Neural cell (in vitro differentiated cells): ENCODE measurements at regions not wholly inside any gene's neighbourhood (a gene's known extent, or its start where the extent isn't known, plus 50 kb on each side); places are given as distances from the start of the nearest gene placed in this dataset.

ENCODE experiments used
- H2AFZ ChIP-seq: fragments of 200-600, 300-800 bp; sonication (generic), shearing (Covaris generic); 2 replicates; pipeline ENCODE4 v1.6.0; 2014; ENCODE audit warnings: low read depth, mild to moderate bottlenecking, antibody characterized with exemption, low read length, moderate library complexity
- H3F3A ChIP-seq: fragments of 200-600 bp; shearing (Covaris generic); 2 replicates; pipeline ENCODE4 v1.6.1; 2016; ENCODE audit warnings: mild to moderate bottlenecking, moderate library complexity, mixed read lengths, antibody characterized with exemption, low read length; ENCODE audit not compliant: insufficient read depth, poor library complexity, severe bottlenecking
- H3K27ac ChIP-seq: fragments of 200-600, 300-800 bp; sonication (generic), shearing (Covaris generic); 2 replicates; pipeline ENCODE4 v1.5.1; 2014; ENCODE audit warnings: mild to moderate bottlenecking, low read length, moderate library complexity
- H3K27me3 ChIP-seq: fragments of 300-800, 200-600 bp; sonication (generic), shearing (Covaris generic); 2 replicates; pipeline ENCODE4 v1.6.0; 2014; ENCODE audit warnings: mild to moderate bottlenecking, low read depth, low read length, moderate library complexity; ENCODE audit not compliant: insufficient read depth
- H3K36me3 ChIP-seq: fragments of 300-800, 200-600 bp; sonication (generic), shearing (Covaris generic); 2 replicates; pipeline ENCODE4 v1.5.1; 2014; ENCODE audit warnings: mild to moderate bottlenecking, antibody characterized with exemption, low read length, moderate library complexity; ENCODE audit not compliant: insufficient read depth
- H3K4me2 ChIP-seq: fragments of 300-800, 200-600 bp; sonication (generic), shearing (Covaris generic); 2 replicates; pipeline ENCODE4 v1.6.0; 2014; ENCODE audit warnings: mild to moderate bottlenecking, low read length
- H3K4me3 ChIP-seq: fragments of 300-800, 200-600 bp; sonication (generic), shearing (Covaris generic); 2 replicates; pipeline ENCODE4 v1.5.1; 2014; ENCODE audit warnings: mild to moderate bottlenecking, low read length, moderate library complexity
- H3K79me2 ChIP-seq: fragments of 200-600 bp; shearing (Covaris generic); replicated peaks from 2 replicates; pipeline ENCODE4 v1.6.0; 2014; ENCODE audit warnings: mild to moderate bottlenecking, low read length, moderate library complexity; ENCODE audit not compliant: insufficient read depth
- H3K9ac ChIP-seq: fragments of 300-800, 200-600 bp; sonication (generic), shearing (Covaris generic); 2 replicates; pipeline ENCODE4 v1.6.1; 2016; ENCODE audit warnings: mild to moderate bottlenecking, low read length, mixed read lengths
- H3K9me2 ChIP-seq: fragments of 200-600 bp; shearing (Covaris generic); 2 replicates; pipeline ENCODE4 v1.6.1; 2016; ENCODE audit warnings: mild to moderate bottlenecking, low read length, mixed read lengths; ENCODE audit not compliant: insufficient read depth
- H3K9me3 ChIP-seq: fragments of 200-600, 300-800 bp; sonication (generic), shearing (Covaris generic); 2 replicates; pipeline ENCODE4 v1.6.1; 2016; ENCODE audit warnings: mild to moderate bottlenecking, mixed run types, low read length, moderate library complexity, mixed read lengths
- H4K20me1 ChIP-seq: fragments of 200-600 bp; shearing (Covaris generic); 2 replicates; pipeline ENCODE4 v1.6.1; 2016; ENCODE audit warnings: mild to moderate bottlenecking, mixed run types; ENCODE audit not compliant: insufficient read depth
- EP300 ChIP-seq: fragments of 450-650 bp; conservative IDR thresholded peaks from 2 replicates; pipeline ENCODE4 v1.6.1; 2014; ENCODE audit warnings: antibody characterized with exemption, mild to moderate bottlenecking, moderate library complexity; ENCODE audit not compliant: poor library complexity, severe bottlenecking
- EZH2 ChIP-seq: fragments of 200-600, 300-800 bp; shearing (Covaris generic), sonication (generic); IDR thresholded peaks from 2 replicates; pipeline ENCODE4 v1.6.1; 2014; ENCODE audit warnings: antibody characterized with exemption, low read length, borderline replicate concordance, mild to moderate bottlenecking; ENCODE audit not compliant: insufficient read depth, poor library complexity, severe bottlenecking
- MXI1 ChIP-seq: fragments of 450-650 bp; conservative IDR thresholded peaks from 2 replicates; pipeline ENCODE4 v1.6.1; 2014; ENCODE audit warnings: antibody characterized with exemption, mild to moderate bottlenecking; ENCODE audit not compliant: poor library complexity, severe bottlenecking
- POLR2AphosphoS5 ChIP-seq: IDR thresholded peaks from 2 replicates; pipeline ENCODE4 v1.6.1; 2012
- RAD21 ChIP-seq: fragments of 450-650 bp; conservative IDR thresholded peaks from 2 replicates; pipeline ENCODE4 v1.6.1; 2014; ENCODE audit warnings: antibody characterized with exemption, mild to moderate bottlenecking, moderate library complexity
- SMC3 ChIP-seq: fragments of 450-650 bp; conservative IDR thresholded peaks from 2 replicates; pipeline ENCODE4 v1.6.1; 2014; ENCODE audit warnings: antibody characterized with exemption, mild to moderate bottlenecking, moderate library complexity; ENCODE audit not compliant: poor library complexity
- TAF1 ChIP-seq: IDR thresholded peaks from 2 replicates; pipeline ENCODE4 v1.6.1; 2012; ENCODE audit warnings: low read depth
- TF ChIP-seq, protein P1 (sequence below): fragments of 450-650 bp; IDR thresholded peaks from 2 replicates; pipeline ENCODE4 v1.5.1; 2014; ENCODE audit warnings: antibody characterized with exemption, mild to moderate bottlenecking, moderate library complexity; ENCODE audit not compliant: poor library complexity, severe bottlenecking
- TF ChIP-seq, protein P2 (sequence below): IDR thresholded peaks from 2 replicates; pipeline ENCODE4 v1.6.1; 2012; ENCODE audit warnings: borderline replicate concordance

DNA sequence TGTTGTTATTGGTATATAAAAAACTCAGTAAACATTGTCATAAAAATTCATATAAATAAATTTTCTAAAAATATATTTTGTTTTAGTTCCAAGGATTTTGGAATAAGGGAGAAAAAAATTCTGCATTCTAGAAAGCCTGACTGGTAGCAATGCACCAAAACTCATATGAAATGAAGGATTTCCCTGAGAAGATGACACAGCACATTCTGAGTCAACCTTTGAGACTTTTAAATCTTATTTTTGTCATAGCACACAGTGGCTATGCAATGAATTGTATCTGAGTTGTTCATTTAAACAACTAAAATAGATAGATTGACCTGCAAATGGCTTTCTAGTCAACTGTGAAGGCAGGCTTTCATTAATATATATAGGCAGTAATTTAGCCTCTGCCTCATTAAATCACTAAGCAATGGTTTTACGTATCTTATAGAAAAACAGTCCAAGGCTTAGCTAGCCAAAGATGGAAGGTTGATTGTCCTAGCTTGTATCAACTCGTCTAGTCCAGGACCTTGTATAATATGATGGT lies 239.1 kb upstream of the NEIL3 start:
- no peaks in the 10 kb centered on the region for H3K9me3 ChIP-seq
- no peaks in the 10 kb centered on the region for H3F3A ChIP-seq
- no peak overlapping the region for H3K9ac ChIP-seq
- H3K4me2 ChIP-seq = no peak overlapping the region
- no peaks in the 10 kb centered on the region for H3K36me3 ChIP-seq
- no peaks in the 10 kb centered on the region for H3K27me3 ChIP-seq
- no peak overlapping the region for H2AFZ ChIP-seq
- TF ChIP-seq, protein P1, sequence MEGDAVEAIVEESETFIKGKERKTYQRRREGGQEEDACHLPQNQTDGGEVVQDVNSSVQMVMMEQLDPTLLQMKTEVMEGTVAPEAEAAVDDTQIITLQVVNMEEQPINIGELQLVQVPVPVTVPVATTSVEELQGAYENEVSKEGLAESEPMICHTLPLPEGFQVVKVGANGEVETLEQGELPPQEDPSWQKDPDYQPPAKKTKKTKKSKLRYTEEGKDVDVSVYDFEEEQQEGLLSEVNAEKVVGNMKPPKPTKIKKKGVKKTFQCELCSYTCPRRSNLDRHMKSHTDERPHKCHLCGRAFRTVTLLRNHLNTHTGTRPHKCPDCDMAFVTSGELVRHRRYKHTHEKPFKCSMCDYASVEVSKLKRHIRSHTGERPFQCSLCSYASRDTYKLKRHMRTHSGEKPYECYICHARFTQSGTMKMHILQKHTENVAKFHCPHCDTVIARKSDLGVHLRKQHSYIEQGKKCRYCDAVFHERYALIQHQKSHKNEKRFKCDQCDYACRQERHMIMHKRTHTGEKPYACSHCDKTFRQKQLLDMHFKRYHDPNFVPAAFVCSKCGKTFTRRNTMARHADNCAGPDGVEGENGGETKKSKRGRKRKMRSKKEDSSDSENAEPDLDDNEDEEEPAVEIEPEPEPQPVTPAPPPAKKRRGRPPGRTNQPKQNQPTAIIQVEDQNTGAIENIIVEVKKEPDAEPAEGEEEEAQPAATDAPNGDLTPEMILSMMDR = no peak
- no peak for TF ChIP-seq SMC3
- no peaks in the 10 kb centered on the region for H4K20me1 ChIP-seq
- H3K4me3 ChIP-seq = no peak overlapping the region
- H3K79me2 ChIP-seq = no peaks in the 10 kb centered on the region
- H3K9me2 ChIP-seq = no peaks in the 10 kb centered on the region
- H3K27ac ChIP-seq = no peak overlapping the region

DNA sequence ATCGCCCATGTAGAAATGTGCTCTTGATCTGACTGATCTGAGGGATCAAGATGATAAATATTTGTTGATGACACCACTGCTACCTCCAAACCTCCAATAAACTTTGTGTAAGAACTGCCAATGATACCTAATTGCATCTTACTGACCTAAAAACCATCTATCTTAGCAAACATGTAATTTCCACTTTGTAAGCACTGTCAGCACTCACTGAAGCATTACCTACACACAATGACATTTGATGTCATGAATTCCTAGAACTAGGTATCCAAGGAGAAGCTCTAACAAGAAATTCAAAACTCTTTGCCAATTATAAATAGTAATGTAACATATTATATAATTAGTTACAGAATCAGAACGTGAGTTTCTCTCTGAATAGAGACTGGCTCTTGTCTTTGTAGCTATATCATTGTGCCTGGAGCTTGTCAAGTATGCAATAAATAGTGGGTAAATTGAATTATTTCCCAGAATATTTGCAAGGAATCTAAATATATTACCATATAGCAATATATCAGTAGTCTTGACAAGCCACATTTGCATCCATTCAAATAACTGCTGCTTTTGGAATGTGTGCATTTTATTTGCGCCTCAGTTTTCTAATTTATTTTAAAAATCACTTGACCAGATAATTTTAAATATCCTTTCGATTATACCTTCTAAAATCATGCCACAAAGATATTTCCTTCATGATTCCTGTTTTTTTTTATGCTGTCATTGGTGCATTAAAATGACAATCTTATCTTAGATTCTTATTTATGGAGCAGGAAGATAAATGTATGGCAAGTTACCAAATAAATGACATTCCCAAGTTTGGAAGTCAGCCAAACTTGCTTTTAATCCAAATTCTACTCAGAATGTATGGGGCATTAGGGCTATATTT lies 232.3 kb upstream of the NEIL3 start:
- Histone ChIP-seq H3K36me3 (no peaks in the 10 kb centered on the region), H3K4me2 (no peak overlapping the region), H3K4me3 (no peak overlapping the region), H4K20me1 (no peaks in the 10 kb centered on the region), H3K9me3 (no peaks in the 10 kb centered on the region), H3K79me2 (no peaks in the 10 kb centered on the region), H3F3A (no peaks in the 10 kb centered on the region), H3K27me3 (no peaks in the 10 kb centered on the region), H2AFZ (no peak overlapping the region), H3K27ac (no peak overlapping the region), H3K9me2 (no peaks in the 10 kb centered on the region), H3K9ac (no peak overlapping the region)
- TF ChIP-seq, protein P2, sequence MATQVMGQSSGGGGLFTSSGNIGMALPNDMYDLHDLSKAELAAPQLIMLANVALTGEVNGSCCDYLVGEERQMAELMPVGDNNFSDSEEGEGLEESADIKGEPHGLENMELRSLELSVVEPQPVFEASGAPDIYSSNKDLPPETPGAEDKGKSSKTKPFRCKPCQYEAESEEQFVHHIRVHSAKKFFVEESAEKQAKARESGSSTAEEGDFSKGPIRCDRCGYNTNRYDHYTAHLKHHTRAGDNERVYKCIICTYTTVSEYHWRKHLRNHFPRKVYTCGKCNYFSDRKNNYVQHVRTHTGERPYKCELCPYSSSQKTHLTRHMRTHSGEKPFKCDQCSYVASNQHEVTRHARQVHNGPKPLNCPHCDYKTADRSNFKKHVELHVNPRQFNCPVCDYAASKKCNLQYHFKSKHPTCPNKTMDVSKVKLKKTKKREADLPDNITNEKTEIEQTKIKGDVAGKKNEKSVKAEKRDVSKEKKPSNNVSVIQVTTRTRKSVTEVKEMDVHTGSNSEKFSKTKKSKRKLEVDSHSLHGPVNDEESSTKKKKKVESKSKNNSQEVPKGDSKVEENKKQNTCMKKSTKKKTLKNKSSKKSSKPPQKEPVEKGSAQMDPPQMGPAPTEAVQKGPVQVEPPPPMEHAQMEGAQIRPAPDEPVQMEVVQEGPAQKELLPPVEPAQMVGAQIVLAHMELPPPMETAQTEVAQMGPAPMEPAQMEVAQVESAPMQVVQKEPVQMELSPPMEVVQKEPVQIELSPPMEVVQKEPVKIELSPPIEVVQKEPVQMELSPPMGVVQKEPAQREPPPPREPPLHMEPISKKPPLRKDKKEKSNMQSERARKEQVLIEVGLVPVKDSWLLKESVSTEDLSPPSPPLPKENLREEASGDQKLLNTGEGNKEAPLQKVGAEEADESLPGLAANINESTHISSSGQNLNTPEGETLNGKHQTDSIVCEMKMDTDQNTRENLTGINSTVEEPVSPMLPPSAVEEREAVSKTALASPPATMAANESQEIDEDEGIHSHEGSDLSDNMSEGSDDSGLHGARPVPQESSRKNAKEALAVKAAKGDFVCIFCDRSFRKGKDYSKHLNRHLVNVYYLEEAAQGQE = no peak
- TF ChIP-seq SMC3 = no peak
- TF ChIP-seq EP300 = peak; percentile 47
- TF ChIP-seq, protein P1 = no peak
- no peak for TF ChIP-seq RAD21
- TF ChIP-seq EZH2 = no peak
- TF ChIP-seq MXI1 = no peak
- TF ChIP-seq TAF1 = no peak
- TF ChIP-seq POLR2AphosphoS5 = peak; percentile 57
